Motor neuron (in vitro differentiated cells): ENCODE measurements at regions not wholly inside any gene's neighbourhood (a gene's known extent, or its start where the extent isn't known, plus 50 kb on each side); places are given as distances from the start of the nearest gene placed in this dataset.

ENCODE experiments used
- ATAC-seq, 8 experiments: fragments of 200-7000 bp; cut with Tn5 transposase; replicated peaks in 6 of 8; 2 replicates each; pipeline ENCODE4 v1.8.0; 2021; ENCODE audit warnings: mild to moderate bottlenecking in 8 of 8, moderate library complexity in 8 of 8
- H3K27ac ChIP-seq, 2 donors: fragments of 250-450 bp; sonication (Bioruptor Pico); 2 replicates each; pipeline ENCODE4 v1.9.0; 2021; ENCODE audit warnings: antibody characterized with exemption in 2 of 2, mild to moderate bottlenecking in 2 of 2, moderate library complexity in 1 of 2
- H3K4me1 ChIP-seq, 2 donors: fragments of 250-450 bp; sonication (Bioruptor Pico); replicated peaks in 1 of 2; 2 replicates each; pipeline ENCODE4 v1.6.1; 2021; ENCODE audit warnings: antibody characterized with exemption in 2 of 2, mild to moderate bottlenecking in 2 of 2, moderate library complexity in 1 of 2
- H3K4me3 ChIP-seq, 5 donors: fragments of 250-450 bp; sonication (Bioruptor Pico); 2 replicates each; pipeline ENCODE4 v1.9.0; 2021; ENCODE audit warnings: antibody characterized with exemption in 5 of 5, mild to moderate bottlenecking in 5 of 5, moderate library complexity in 4 of 5
- WGBS, 10 experiments: fragments of 450-650 bp; shearing (Covaris generic); methylation state at CpG; one replicate each; pipeline ENCODE4 v1.0.0; 2022; 5-methylcytosine and 5-hydroxymethylcytosine counted together
- in situ Hi-C, 9 experiments: fragments of 400-800 bp; cut with MboI; loops; one replicate each; pipeline ENCODE4 v1.15.0; 2021; ENCODE audit warnings: low sequenced_read_pairs in 9 of 9, low pct_unique_long_range_greater_than_20kb in 2 of 9; ENCODE audit not compliant: unreplicated experiment in 9 of 9

DNA sequence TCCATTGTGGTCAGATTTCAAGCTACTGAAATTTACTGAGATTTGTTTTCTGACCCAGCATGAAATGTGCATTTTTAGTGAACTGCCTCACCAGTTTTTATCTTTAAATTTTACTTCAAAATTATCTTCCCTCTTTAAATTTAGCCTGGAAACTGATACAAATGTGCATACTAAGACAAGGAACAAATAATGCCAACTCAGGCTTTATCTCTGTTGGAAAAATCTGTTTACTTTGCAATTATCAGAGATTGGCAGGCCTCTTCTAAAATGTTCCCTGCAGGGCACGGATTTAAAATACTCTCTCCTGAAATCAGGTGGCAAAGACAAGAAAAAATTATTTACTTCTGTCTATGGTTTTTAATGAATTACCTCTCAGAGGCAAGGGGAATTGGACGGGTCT, 151.0 kb upstream of the PTCH1 start:
- H3K4me3 ChIP-seq = no peak overlapping the region
- peaks cover 11% of the 10 kb centered on the region in 2 donors for H3K4me1 ChIP-seq
- H3K27ac ChIP-seq = no peak overlapping the region
- in situ Hi-C loops = no loop called here
- WGBS, 10 experiments = 0 to 100% (median 63%) methylated on average over 1 to 2 of the region's 2 CpGs; no CpG with 5 or more reads in 3 of the 10 experiments
- no peak for ATAC-seq

- in situ Hi-C loops = no loop called here
- H3K4me3 ChIP-seq = no peak overlapping the region
- WGBS, 10 experiments = 0 to 93% (median 24%) methylated on average over 1 to 4 of the region's 4 CpGs; no CpG with 5 or more reads in 1 of the 10 experiments
- peaks cover 11% of the 10 kb centered on the region in 2 donors for H3K4me1 ChIP-seq
- ATAC-seq = peak in 3 of 8 experiments; percentile 14 to 27 (median 22)
- no peak overlapping the region for H3K27ac ChIP-seq
Observed at GRCh38 chr9:95666785-95667155, 150.0 kb upstream of the PTCH1 start.

DNA sequence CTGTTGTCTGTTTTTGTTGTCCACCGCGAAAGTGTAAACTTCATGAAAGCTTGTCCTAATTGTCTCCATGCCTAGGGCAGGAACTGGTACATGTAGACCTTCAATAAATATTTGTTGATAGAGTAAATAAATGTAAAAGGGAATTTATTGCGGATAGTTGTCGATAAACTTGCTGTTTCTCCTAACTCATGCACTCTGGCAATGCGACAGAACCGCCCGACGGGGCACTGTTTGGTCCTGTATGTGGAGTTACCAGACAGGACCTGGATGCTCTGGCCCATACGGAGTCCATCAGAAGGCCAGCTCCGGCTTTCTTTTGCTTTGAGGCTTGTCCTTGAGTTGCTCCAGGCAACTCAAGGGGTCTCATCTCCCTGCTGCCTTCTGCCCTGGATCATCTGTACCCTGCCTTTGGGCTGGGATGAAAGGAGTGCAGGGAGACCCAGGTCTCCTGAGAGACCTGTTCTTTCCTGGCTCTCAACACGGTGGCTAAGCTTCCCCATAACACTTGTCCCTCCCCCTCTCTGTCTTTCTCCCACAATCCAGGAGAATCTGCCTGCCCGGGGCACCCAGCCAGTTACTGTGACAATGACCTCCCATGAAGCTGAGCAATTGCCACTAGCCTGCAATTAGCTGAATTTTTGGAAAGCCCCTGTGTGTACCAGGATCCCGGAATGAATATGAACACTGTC, 149.5 kb upstream of the PTCH1 start:
- no peak overlapping the region for H3K27ac ChIP-seq
- peak in 5 of 8 experiments; percentile 26 to 72 (median 45) for ATAC-seq
- WGBS, 10 experiments = 20 to 90% (median 77%) methylated on average over 1 to 11 of the region's 13 CpGs
- in situ Hi-C loops = no loop called here
- H3K4me3 ChIP-seq = no peak overlapping the region
- H3K4me1 ChIP-seq = peaks cover 11% of the 10 kb centered on the region in 2 donors

- no peak overlapping the region for H3K27ac ChIP-seq
- in situ Hi-C loops = no loop called here
- peak in 1 of 8 experiments; percentile 71 for ATAC-seq
- H3K4me1 ChIP-seq = no peaks in the 10 kb centered on the region
- WGBS, 10 experiments = 0 to 89% (median 52%) methylated on average over 1 to 2 of the region's 2 CpGs
- no peak overlapping the region for H3K4me3 ChIP-seq
Observed at GRCh38 chr9:95653246-95653645, 136.5 kb upstream of the PTCH1 start.

DNA sequence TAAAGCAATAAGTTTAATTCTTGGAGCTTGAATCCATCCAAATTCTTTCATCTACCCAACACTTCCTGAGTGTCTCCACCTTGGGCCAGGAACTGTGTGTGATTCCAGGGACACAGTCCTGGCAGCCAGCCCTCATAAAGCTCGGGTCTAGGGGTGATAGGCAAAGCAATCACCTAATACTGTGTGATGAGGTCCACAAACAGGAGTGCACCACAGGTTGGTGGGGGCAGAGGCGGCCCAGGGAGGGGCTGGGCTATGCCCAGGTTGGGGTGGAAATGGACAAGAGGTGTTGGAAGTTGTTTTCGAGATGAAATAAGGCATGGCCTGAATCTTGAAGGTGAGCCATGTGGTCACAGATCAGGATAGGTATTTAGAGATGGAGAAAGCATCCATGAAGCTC, 133.9 kb upstream of the PTCH1 start:
- Histone ChIP-seq H3K27ac (no peak overlapping the region), H3K4me3 (no peak overlapping the region), H3K4me1 (no peaks in the 10 kb centered on the region)
- in situ Hi-C loops = no loop called here
- ATAC-seq = no peak
- 66 to 90% methylated on average over 1 to 3 of the region's 3 CpGs; no CpG with 5 or more reads in 8 of the 10 experiments for WGBS, 10 experiments

GRCh38 chr9:95649801-95650213, 133.0 kb upstream of the PTCH1 start:
- WGBS, 10 experiments = 30 to 100% (median 87%) methylated on average over 1 to 8 of the region's 8 CpGs
- in situ Hi-C loops = no loop called here

GRCh38 chr9:95648225-95648624, 131.5 kb upstream of the PTCH1 start:
- H3K4me3 ChIP-seq = no peak overlapping the region
- WGBS, 10 experiments = 71 to 90% (median 77%) methylated on average over 2 to 5 of the region's 5 CpGs; no CpG with 5 or more reads in 6 of the 10 experiments
- no peaks in the 10 kb centered on the region for H3K4me1 ChIP-seq
- H3K27ac ChIP-seq = no peak overlapping the region
- no peak for ATAC-seq
- in situ Hi-C loops = no loop called here

More at GRCh38 chr9:95649801-95650213, 133.0 kb upstream of the PTCH1 start:
- peak in 1 of 8 experiments; percentile 30 for ATAC-seq
- Histone ChIP-seq H3K27ac (no peak overlapping the region), H3K4me1 (no peaks in the 10 kb centered on the region), H3K4me3 (no peak overlapping the region)

DNA sequence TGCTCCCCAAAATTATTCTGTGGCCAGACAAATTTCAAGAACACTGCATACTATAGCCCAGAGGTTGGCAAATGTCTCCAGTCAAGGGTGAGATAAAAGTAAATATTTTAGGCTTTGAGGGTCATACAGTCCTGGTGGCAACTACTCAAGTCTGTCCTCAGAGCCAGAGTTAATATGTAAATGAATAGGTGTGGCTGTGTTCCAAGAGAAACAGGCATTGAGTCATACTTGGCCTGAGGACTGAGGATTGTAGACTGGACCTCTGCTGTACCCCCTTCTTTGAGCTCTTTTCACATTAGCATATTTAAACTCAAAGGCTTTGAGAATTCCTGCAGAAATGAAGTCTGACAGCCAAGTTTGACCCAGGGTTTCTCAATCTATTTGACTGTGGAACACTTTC, 129.2 kb upstream of the PTCH1 start:
- H3K4me1 ChIP-seq = no peaks in the 10 kb centered on the region
- in situ Hi-C loops = no loop called here
- no peak overlapping the region for H3K4me3 ChIP-seq
- peak in 3 of 8 experiments; percentile 69 to 87 (median 84) for ATAC-seq
- H3K27ac ChIP-seq = no peak overlapping the region

DNA sequence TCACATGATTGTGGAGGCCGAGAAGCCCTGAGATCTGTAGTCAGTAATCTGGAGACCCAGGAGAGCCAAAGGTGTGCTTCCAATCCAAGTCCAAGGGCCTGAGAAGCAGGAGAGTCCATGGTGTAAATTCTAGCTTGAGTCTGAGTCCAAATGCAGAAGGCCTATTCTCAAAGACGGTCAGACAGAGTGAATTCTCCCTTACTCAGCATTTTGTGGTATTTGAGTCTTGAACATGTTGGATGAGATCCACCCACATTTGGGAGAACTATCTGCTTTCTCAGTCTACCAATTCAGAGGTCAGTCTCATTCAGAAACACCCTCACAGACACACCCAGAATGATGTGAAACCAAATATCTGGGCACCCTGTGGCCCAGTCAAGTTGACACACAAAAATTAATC, 128.8 kb upstream of the PTCH1 start:
- Histone ChIP-seq H3K27ac (no peak overlapping the region), H3K4me1 (no peaks in the 10 kb centered on the region), H3K4me3 (no peak overlapping the region)
- in situ Hi-C loops = no loop called here
- ATAC-seq = peak in 2 of 8 experiments; percentile 11 to 18
- 0 to 100% (median 93%) methylated on average over 1 to 2 of the region's 2 CpGs; no CpG with 5 or more reads in 2 of the 10 experiments for WGBS, 10 experiments

DNA sequence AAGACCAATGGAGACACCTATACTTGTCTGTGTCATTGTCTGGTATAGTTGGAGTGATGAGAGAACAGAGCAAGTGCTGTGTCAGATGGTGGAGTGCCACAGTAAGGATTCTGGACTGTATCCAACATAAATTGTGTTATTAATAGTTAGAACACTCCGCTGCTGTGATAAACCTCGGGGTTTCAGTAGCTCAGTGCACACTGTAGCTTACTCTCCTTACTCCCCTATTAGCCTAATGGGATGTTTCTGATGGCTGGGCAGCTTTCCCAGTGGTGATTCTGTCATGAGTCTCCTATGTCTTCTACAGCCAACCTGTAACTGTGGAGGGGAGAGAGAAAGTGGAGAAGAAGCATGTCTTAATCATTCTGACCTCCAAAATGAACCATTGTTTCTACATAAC, 127.6 kb upstream of the PTCH1 start:
- WGBS, 10 experiments = 73 to 100% (median 94%) methylated on average over 1 to 2 of the region's 2 CpGs; no CpG with 5 or more reads in 6 of the 10 experiments
- Histone ChIP-seq H3K4me1 (no peaks in the 10 kb centered on the region), H3K27ac (no peak overlapping the region), H3K4me3 (no peak overlapping the region)
- peak in 2 of 8 experiments; percentile 19 to 32 for ATAC-seq
- in situ Hi-C loops = no loop called here

GRCh38 chr9:95643619-95644018, 126.8 kb upstream of the PTCH1 start:
- WGBS, 10 experiments = 0 to 93% (median 43%) methylated on average over 1 to 4 of the region's 4 CpGs; no CpG with 5 or more reads in 2 of the 10 experiments
- Histone ChIP-seq H3K27ac (no peak overlapping the region), H3K4me1 (no peaks in the 10 kb centered on the region), H3K4me3 (no peak overlapping the region)
- in situ Hi-C loops = no loop called here
- ATAC-seq = peak in 1 of 8 experiments; percentile 55

DNA sequence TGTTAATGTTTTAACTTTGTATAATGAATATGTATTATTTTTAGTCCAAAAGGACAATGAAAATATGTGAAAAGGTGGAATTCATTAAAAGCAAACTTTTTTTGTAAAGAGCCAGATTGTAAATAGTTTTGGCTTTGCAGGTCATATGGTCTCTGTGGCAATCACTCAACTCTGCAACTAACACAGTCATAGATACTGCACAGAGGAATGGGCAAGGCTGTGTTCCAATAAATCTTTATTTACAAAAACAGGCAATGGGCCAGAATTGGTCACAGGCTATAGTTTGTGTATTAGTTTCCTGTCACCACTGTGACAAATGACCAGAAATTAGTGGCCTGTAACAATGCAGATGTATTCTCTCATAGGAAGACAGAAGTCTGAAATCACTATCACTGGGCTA, 125.4 kb upstream of the PTCH1 start:
- ATAC-seq = no peak
- in situ Hi-C loops = no loop called here
- no peak overlapping the region for H3K27ac ChIP-seq
- no peaks in the 10 kb centered on the region for H3K4me1 ChIP-seq
- H3K4me3 ChIP-seq = no peak overlapping the region

- in situ Hi-C loops = no loop called here
- no peak overlapping the region for H3K27ac ChIP-seq
- 37 to 100% (median 87%) methylated on average over 2 to 6 of the region's 6 CpGs; no CpG with 5 or more reads in 1 of the 10 experiments for WGBS, 10 experiments
Observed at GRCh38 chr9:95641586-95641985, 124.8 kb upstream of the PTCH1 start.

GRCh38 chr9:95640336-95640735, 123.6 kb upstream of the PTCH1 start:
- Histone ChIP-seq H3K4me3 (no peak overlapping the region), H3K4me1 (no peaks in the 10 kb centered on the region), H3K27ac (no peak overlapping the region)
- no peak for ATAC-seq
- in situ Hi-C loops = no loop called here
- WGBS, 10 experiments = 64 to 100% (median 85%) methylated on average over 1 to 5 of the region's 6 CpGs; no CpG with 5 or more reads in 5 of the 10 experiments

More at GRCh38 chr9:95641586-95641985, 124.8 kb upstream of the PTCH1 start:
- no peak for ATAC-seq
- no peak overlapping the region for H3K4me3 ChIP-seq
- H3K4me1 ChIP-seq = no peaks in the 10 kb centered on the region
